Natural killer cell (primary cell): ENCODE measurements at regions not wholly inside any gene's neighbourhood (a gene's known extent, or its start where the extent isn't known, plus 50 kb on each side); places are given as distances from the start of the nearest gene placed in this dataset.

Experiments used
- ATAC-seq, 3 donors: fragments of 150-1000 bp in 2 of 3; fragments of 200-7000 bp in 1 of 3; cut with Tn5 transposase; 1 replicate in 1 of 3; 2 replicates in 2 of 3; pipeline ENCODE4 v1.10.0; 2021; ENCODE audit warnings: mild to moderate bottlenecking in 2 of 3, moderate library complexity in 2 of 3
- DNase-seq, 2 donors: peaks; one replicate each; pipeline versions ENCODE4 v3.0.0 to v3.0.0-alpha.2; 2013 to 2021; ENCODE audit warnings: mixed read lengths in 1 of 2
- H3K27ac ChIP-seq: one replicate; pipeline ENCODE4 v1.5.1; 2013; ENCODE audit warnings: mild to moderate bottlenecking, low read length
- H3K27me3 ChIP-seq: one replicate; pipeline ENCODE4 v1.6.1; 2013; ENCODE audit warnings: low read length; ENCODE audit not compliant: control insufficient read depth, insufficient read depth
- H3K36me3 ChIP-seq: one replicate; pipeline ENCODE4 v1.6.1; 2013; ENCODE audit warnings: low read length; ENCODE audit not compliant: control insufficient read depth, insufficient read depth
- H3K4me1 ChIP-seq: one replicate; pipeline ENCODE4 v1.6.1; 2013; ENCODE audit warnings: low read length; ENCODE audit not compliant: control insufficient read depth, insufficient read depth
- H3K4me3 ChIP-seq: one replicate; pipeline ENCODE4 v1.5.1; 2013; ENCODE audit warnings: low read length
- H3K9me3 ChIP-seq: one replicate; pipeline ENCODE4 v1.6.1; 2013; ENCODE audit warnings: low read length; ENCODE audit not compliant: control insufficient read depth, insufficient read depth
- H3K27ac Mint-ChIP-seq, 2 donors: one replicate each; pipeline ENCODE4 v1.8.0; 2022; ENCODE audit warnings: mild to moderate bottlenecking in 2 of 2, mixed read lengths in 2 of 2, moderate library complexity in 1 of 2
- H3K27me3 Mint-ChIP-seq, 2 donors: one replicate each; pipeline ENCODE4 v1.8.0; 2022; ENCODE audit warnings: low read depth in 2 of 2, mixed read lengths in 2 of 2
- H3K36me3 Mint-ChIP-seq: one replicate; pipeline ENCODE4 v1.8.0; 2022; ENCODE audit warnings: mixed read lengths
- H3K4me1 Mint-ChIP-seq, 2 donors: one replicate each; pipeline ENCODE4 v1.8.0; 2022; ENCODE audit warnings: mixed read lengths in 2 of 2
- H3K4me3 Mint-ChIP-seq: one replicate; pipeline ENCODE4 v1.8.0; 2022; ENCODE audit warnings: mild to moderate bottlenecking, moderate library complexity, mixed read lengths
- H3K9me3 Mint-ChIP-seq, 2 donors: one replicate each; pipeline ENCODE4 v1.8.0; 2022; ENCODE audit warnings: mixed read lengths in 2 of 2
- WGBS: methylation state at CpG from one replicate; pipeline ENCODE4 v1.1.7; 2013; ENCODE audit warnings: missing lambda C conversion rate; ENCODE audit not compliant: insufficient coverage; 5-methylcytosine and 5-hydroxymethylcytosine counted together
- intact Hi-C: fragments of 100-400 bp; cut with micrococcal nuclease; formaldehyde crosslinking; loops from one replicate; pipeline ENCODE4 v1.14.2; 2022
- TF ChIP-seq, protein P1 (sequence below): fragments of 200-600 bp; IDR thresholded peaks from one replicate; pipeline ENCODE4 v1.8.0; 2022; ENCODE audit warnings: antibody characterized with exemption

DNA sequence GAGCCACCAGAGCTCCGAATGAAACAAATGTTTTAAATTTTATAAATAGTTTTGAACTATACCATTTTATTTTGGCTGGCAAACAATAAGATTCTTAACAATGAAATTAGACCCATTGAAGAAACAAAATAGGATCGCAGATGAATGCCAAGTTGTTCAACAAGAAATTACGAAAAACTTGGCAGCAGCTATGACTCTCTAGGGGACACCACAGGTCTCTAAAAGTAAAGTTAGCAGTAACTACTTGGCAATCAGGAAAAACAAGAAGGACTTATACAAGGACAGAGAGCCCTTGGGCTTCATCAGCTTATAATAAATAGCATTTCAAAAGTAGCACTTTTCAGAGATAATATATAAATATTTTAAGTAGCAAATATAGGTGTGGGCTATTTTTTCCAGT, 603.8 kb upstream of the PSMD7 start:
- Histone ChIP-seq H3K27ac (no peak overlapping the region), H3K9me3 (no peaks in the 10 kb centered on the region), H3K4me3 (no peak overlapping the region), H3K4me1 (no peaks in the 10 kb centered on the region), H3K27me3 (no peaks in the 10 kb centered on the region), H3K36me3 (no peaks in the 10 kb centered on the region)
- TF ChIP-seq, protein P1, sequence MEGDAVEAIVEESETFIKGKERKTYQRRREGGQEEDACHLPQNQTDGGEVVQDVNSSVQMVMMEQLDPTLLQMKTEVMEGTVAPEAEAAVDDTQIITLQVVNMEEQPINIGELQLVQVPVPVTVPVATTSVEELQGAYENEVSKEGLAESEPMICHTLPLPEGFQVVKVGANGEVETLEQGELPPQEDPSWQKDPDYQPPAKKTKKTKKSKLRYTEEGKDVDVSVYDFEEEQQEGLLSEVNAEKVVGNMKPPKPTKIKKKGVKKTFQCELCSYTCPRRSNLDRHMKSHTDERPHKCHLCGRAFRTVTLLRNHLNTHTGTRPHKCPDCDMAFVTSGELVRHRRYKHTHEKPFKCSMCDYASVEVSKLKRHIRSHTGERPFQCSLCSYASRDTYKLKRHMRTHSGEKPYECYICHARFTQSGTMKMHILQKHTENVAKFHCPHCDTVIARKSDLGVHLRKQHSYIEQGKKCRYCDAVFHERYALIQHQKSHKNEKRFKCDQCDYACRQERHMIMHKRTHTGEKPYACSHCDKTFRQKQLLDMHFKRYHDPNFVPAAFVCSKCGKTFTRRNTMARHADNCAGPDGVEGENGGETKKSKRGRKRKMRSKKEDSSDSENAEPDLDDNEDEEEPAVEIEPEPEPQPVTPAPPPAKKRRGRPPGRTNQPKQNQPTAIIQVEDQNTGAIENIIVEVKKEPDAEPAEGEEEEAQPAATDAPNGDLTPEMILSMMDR, result no peak
- Mint-ChIP-seq H3K36me3 (no peaks in the 10 kb centered on the region), H3K27me3 (no peaks in the 10 kb centered on the region), H3K9me3 (no peaks in the 10 kb centered on the region), H3K4me1 (no peaks in the 10 kb centered on the region), H3K27ac (no peak overlapping the region), H3K4me3 (no peak overlapping the region)
- ATAC-seq (no peak), DNase-seq (no peak)
- WGBS, result 90% methylated on average over 2 of the region's 3 CpGs
- intact Hi-C loops, result no loop called here

DNA sequence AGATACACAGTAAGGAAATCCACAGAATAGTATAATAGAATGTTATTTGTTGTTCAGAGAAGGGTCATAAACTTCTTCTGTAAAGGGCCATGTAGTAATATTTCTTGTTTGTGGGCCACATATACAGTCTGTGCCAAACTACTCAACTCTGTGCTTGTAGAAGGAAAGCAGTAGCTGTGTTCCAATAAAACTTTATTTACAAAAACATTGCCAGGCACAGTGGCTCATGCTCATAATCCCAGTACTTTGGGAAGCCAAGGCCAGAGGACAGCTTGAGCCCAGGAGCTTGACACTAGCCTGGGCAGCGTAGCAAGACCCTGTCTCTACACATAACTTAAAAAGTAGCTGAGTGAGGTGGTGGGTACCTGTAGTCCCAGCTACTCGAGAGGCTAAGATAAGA, 612.8 kb upstream of the PSMD7 start:
- Histone ChIP-seq H3K9me3 (no peaks in the 10 kb centered on the region), H3K4me3 (no peak overlapping the region), H3K27me3 (no peaks in the 10 kb centered on the region), H3K36me3 (no peaks in the 10 kb centered on the region), H3K4me1 (no peaks in the 10 kb centered on the region), H3K27ac (no peak overlapping the region)
- 75% methylated on average over 1 of the region's 2 CpGs for WGBS
- H3K4me3 Mint-ChIP-seq, result no peak overlapping the region
- intact Hi-C loops, result no loop called here
- no peak for ATAC-seq
- no peaks in the 10 kb centered on the region for H3K27me3 Mint-ChIP-seq
- DNase-seq, result no peak
- no peaks in the 10 kb centered on the region for H3K36me3 Mint-ChIP-seq
- H3K27ac Mint-ChIP-seq, result no peak overlapping the region
- no peaks in the 10 kb centered on the region for H3K4me1 Mint-ChIP-seq
- H3K9me3 Mint-ChIP-seq, result peaks cover 0 to 6% of the 10 kb centered on the region in 2 donors
- TF ChIP-seq, protein P1, result no peak

DNA sequence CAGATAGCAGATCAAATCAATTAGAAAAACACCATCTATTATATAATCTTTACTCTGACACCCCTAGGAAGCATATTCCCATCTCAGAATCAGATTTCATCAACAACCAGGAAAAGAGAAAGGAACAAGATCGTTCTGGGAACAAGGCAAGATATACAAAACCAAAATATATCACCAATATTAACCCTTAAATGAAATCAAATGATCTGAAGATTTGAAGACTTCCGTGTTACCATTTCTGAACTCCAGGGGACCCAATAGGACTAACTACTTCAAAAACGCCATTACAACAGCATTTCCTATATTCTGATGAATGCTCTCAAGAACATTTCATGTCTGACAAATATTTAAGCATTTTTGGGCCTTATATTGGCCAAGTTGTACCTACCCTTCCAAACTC, 624.2 kb upstream of the ZFHX3 start:
- 41% methylated on average over 3 of the region's 3 CpGs for WGBS
- Mint-ChIP-seq H3K27me3 (peaks cover 0 to 7% of the 10 kb centered on the region in 2 donors), H3K4me3 (no peak overlapping the region), H3K9me3 (peaks cover 2 to 4% of the 10 kb centered on the region in 2 donors), H3K36me3 (no peaks in the 10 kb centered on the region), H3K27ac (no peak overlapping the region), H3K4me1 (no peaks in the 10 kb centered on the region)
- Histone ChIP-seq H3K27ac (no peak overlapping the region), H3K27me3 (no peaks in the 10 kb centered on the region), H3K4me3 (no peak overlapping the region), H3K4me1 (no peaks in the 10 kb centered on the region), H3K9me3 (no peaks in the 10 kb centered on the region), H3K36me3 (no peaks in the 10 kb centered on the region)
- intact Hi-C loops, result no loop called here
- ATAC-seq, result no peak
- no peak for DNase-seq
- TF ChIP-seq, protein P1, result no peak
